NT2/D1 (cell line): ENCODE measurements at regions not wholly inside any gene's neighbourhood (a gene's known extent, or its start where the extent isn't known, plus 50 kb on each side); places are given as distances from the start of the nearest gene placed in this dataset.
"Not testable (repeated sequence)": the region's sequence is repeated elsewhere in the genome, so short reads cannot be mapped to it uniquely, and the experiment has no call there.

Experiments
- DNase-seq: peaks from one replicate; pipeline ENCODE4 v3.0.0-alpha.2; 2011; ENCODE audit warnings: low read depth, low spot score
- H3K27me3 ChIP-seq: 2 replicates; pipeline ENCODE4 v1.6.0; 2011; ENCODE audit warnings: mild to moderate bottlenecking; ENCODE audit not compliant: insufficient read length, insufficient read depth
- H3K36me3 ChIP-seq: 2 replicates; pipeline ENCODE4 v1.6.1; 2011; ENCODE audit warnings: mild to moderate bottlenecking, low read length, mixed read lengths; ENCODE audit not compliant: insufficient read depth, insufficient read length
- H3K4me1 ChIP-seq: 2 replicates; pipeline ENCODE4 v1.5.1; 2011; ENCODE audit not compliant: insufficient read depth, insufficient read length
- H3K4me3 ChIP-seq: 2 replicates; pipeline ENCODE4 v1.5.1; 2011; ENCODE audit warnings: low read depth; ENCODE audit not compliant: insufficient read length
- H3K9ac ChIP-seq: 2 replicates; pipeline ENCODE4 v1.6.0; 2011; ENCODE audit warnings: low read depth; ENCODE audit not compliant: insufficient read length
- H3K9me3 ChIP-seq: 2 replicates; pipeline ENCODE4 v1.5.1; 2011; ENCODE audit warnings: mild to moderate bottlenecking, low read length; ENCODE audit not compliant: insufficient read depth
- SUZ12 ChIP-seq: IDR thresholded peaks from 2 replicates; pipeline ENCODE4 v1.6.1; 2011; ENCODE audit not compliant: insufficient read length, insufficient read depth; ENCODE audit errors: extremely low read depth
- YY1 ChIP-seq: IDR thresholded peaks from 2 replicates; pipeline ENCODE4 v1.6.1; 2011; ENCODE audit not compliant: insufficient read length, insufficient read depth
- ZNF274 ChIP-seq: IDR thresholded peaks from 2 replicates; pipeline ENCODE4 v1.6.1; 2011; ENCODE audit warnings: mild to moderate bottlenecking, low read depth, low read length

DNA sequence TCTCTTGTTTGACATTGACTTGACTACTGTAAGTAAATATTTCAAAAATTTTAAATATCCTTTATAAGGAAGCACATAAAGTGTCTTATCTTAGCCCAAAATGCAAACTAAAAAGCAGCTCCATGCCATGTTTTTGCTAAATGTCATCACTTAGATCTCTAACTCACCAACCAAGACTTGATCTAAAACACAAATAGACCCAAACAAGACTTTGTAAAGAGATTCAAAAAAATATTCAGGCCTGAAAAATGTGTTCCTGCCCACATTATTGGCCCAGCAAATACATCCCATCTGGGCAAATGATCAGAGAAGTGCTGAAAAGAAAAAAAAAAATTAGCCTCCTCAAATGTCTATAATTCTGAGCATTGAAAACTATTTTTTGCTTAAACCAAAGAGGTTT lies 187.6 kb downstream of the MREG start:
- DNase-seq = no peak
- H3K27me3 ChIP-seq = no peaks in the 10 kb centered on the region
- H3K36me3 ChIP-seq = no peaks in the 10 kb centered on the region
- no peak overlapping the region for H3K4me3 ChIP-seq
- peaks cover 7% of the 10 kb centered on the region; the same call in 1 of the 2 replicates for H3K9me3 ChIP-seq
- H3K9ac ChIP-seq = no peak overlapping the region
- TF ChIP-seq ZNF274 (no peak), YY1 (no peak), SUZ12 (no peak)
- H3K4me1 ChIP-seq = no peaks in the 10 kb centered on the region

DNA sequence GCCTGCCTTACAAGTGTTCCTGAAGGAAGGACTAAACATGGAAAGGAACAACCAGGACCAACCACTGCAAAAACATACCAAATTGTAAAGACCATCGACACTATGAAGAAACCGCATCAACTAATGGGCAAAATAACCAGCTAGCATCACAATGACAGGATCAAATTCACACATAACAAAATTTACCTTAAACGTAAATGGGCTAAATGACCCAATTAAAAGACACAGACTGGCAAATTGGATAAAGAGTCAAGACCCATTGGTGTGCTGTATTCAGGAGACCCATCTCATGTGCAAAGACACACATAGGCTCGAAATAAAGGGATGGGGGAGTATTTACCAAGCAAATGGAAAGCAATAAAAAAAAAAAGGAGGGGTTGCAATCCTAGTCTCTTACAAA lies 192.1 kb downstream of the MREG start:
- H3K9ac ChIP-seq, H3K4me1 ChIP-seq, H3K9me3 ChIP-seq, H3K4me3 ChIP-seq, H3K27me3 ChIP-seq, DNase-seq, H3K36me3 ChIP-seq: not testable (repeated sequence)

DNA sequence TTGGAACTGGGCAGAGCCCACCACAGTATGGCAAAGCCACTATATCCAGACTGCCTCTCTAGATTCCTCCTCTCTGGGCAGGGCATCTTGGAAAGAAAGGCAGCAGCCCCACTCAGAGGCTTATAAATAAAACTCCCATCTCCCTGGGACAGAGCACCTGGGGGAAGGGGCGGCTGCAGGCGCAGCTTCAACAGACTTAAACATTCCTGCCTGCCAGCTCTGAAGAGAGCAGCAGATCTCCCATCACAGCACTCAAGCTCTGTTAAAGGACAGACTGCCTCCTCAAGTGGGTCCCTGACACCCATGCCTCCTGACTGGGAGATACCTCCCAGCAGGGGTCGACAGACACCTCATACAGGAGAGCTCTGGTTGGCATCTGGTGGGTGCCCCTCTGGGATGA lies 193.6 kb downstream of the MREG start:
- not testable (repeated sequence) for H3K27me3 ChIP-seq, H3K36me3 ChIP-seq, DNase-seq, H3K9ac ChIP-seq, H3K4me1 ChIP-seq, H3K4me3 ChIP-seq, H3K9me3 ChIP-seq

DNA sequence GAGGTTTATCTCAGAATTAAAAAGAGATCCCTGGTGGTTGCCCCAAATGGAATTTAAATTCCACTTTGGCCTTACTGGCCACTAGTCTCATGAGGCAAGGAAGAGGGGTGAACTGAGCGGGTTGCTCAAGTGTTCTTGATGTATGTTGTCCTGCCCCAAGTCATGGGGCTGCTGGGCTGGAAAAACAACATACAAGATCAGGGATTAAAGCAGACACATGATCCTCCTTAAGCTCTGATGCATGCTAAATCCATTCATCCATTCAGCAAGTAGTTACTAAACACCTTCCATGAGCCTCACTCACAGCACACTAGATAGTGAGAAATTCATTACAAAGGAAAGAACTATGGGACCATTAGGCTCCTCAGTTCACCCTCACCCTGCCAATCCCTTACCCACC lies 196.3 kb downstream of the MREG start:
- TF ChIP-seq YY1 (no peak), ZNF274 (no peak), SUZ12 (no peak)
- no peak overlapping the region for H3K4me3 ChIP-seq
- no peak overlapping the region for H3K9ac ChIP-seq
- H3K36me3 ChIP-seq = no peaks in the 10 kb centered on the region
- DNase-seq = no peak
- no peaks in the 10 kb centered on the region for H3K27me3 ChIP-seq
- H3K9me3 ChIP-seq = peaks cover 4% of the 10 kb centered on the region
- no peaks in the 10 kb centered on the region for H3K4me1 ChIP-seq

DNA sequence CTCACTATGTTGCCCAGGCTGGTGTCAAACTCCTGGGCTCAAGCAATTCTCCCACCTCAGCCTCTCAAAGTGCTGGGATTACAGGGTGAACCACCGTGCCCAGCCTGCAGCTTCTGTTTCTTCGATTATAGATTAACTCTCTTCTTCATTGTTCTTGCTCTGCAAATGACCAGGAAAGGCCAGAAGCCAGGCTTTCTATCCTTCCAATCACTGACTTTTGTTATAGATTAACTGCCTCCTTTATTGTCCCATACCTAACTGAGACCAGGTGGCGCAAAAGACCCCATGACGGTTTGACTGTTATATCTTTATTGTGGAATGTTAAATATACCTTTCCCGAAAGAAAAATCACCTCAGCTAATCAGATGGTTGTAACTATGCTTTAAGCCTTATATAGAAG lies 196.9 kb downstream of the MREG start:
- TF ChIP-seq SUZ12 (no peak), YY1 (no peak), ZNF274 (no peak)
- H3K27me3 ChIP-seq = no peaks in the 10 kb centered on the region
- H3K4me3 ChIP-seq = no peak overlapping the region
- no peaks in the 10 kb centered on the region for H3K36me3 ChIP-seq
- peaks cover 4% of the 10 kb centered on the region for H3K9me3 ChIP-seq
- H3K4me1 ChIP-seq = no peaks in the 10 kb centered on the region
- no peak for DNase-seq
- no peak overlapping the region for H3K9ac ChIP-seq

DNA sequence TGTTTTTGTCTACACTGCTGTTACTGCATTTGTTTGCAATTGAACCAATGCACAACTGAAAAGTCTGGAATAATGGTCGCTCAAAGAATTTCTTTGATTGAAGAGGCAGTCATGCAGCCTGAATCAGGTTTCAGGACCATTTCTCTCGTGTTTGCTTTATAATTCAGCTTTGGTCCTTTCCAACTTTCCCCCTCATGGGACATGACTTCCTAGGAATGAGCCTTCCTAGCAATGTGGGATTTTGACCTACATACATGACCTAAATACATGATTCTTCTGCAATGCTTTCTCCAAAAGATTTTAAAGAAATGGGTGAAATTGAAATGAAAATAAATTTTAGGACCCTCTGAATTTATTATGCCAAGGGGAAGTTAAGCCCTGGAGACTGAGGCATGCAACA lies 197.4 kb downstream of the MREG start:
- Histone ChIP-seq H3K27me3 (no peaks in the 10 kb centered on the region), H3K9ac (no peak overlapping the region), H3K4me3 (no peak overlapping the region), H3K4me1 (no peaks in the 10 kb centered on the region), H3K36me3 (no peaks in the 10 kb centered on the region), H3K9me3 (peaks cover 4% of the 10 kb centered on the region)
- TF ChIP-seq SUZ12 = no peak
- no peak for TF ChIP-seq ZNF274
- no peak for TF ChIP-seq YY1
- DNase-seq = no peak

DNA sequence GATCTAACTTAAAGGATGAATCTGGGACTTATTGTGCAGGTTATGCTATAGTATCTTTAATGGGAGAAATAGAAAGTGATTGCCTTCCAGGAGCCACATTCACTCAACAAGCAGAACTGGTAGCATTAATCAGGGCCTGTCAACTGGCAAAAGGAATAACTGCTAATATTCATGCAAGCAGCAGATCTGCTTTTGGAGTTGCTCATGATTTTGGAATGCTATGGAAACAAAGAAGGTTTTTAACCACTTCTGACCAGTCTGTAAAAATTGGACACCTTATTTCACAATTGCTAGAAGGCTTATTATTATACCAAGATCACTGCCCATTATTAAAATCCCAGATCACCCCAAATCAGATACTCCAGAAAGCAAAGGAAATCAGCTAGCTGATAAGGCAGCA lies 200.4 kb downstream of the MREG start:
- Histone ChIP-seq H3K4me3 (no peak overlapping the region), H3K27me3 (no peaks in the 10 kb centered on the region), H3K4me1 (no peaks in the 10 kb centered on the region)

DNA sequence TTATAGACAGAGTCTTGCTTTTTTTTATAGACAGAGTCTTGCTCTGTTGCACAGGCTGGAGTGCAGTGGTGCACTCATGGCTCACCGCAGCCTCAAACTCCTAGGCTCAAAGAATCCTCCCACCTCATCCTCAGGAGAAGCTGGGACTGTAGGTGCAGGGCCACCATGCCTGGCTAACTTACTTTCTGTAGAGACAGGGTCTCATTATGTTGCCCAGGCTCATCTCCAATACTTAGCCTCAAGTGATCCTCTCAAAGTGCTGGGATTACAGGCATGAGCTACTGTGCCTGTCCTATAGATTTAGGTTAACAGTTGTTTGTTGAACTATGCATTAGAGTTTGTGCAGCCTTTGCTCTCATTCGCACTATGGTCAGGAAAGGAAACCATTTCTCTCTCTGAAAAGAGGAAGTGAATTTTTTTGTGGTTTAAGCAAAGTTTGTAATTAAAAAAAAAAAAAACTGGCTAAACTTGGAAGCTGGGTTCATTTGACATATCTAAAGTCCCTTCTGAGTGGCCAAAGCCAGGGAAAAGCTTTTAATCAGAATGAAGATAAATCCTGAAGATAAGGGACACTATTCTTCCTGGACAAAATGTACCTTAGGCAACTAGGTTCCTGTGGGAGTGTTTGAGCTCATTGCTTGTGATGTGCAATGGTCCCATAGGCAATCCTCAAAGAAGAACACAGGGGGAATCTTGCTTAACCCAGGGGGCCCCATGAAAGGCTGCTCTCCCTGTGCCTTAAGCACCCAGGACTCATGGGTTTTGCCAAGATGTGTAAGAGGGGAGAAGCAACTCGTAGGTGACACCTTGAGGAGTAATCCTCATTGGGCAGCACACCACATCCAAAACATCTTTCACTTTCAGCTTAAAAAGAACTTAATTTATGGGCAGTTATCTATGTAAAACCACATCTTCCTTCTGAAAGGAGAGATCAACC lies 201.7 kb downstream of the MREG start:
- Histone ChIP-seq H3K27me3 (no peaks in the 10 kb centered on the region), H3K9me3 (no peaks in the 10 kb centered on the region), H3K4me1 (no peaks in the 10 kb centered on the region), H3K4me3 (no peak overlapping the region), H3K9ac (no peak overlapping the region), H3K36me3 (no peaks in the 10 kb centered on the region)
- TF ChIP-seq SUZ12 (no peak), ZNF274 (no peak), YY1 (no peak)
- DNase-seq = no peak

More for the DNA sequence above, 200.4 kb downstream of the MREG start:
- Histone ChIP-seq H3K9ac (no peak overlapping the region), H3K9me3 (no peaks in the 10 kb centered on the region), H3K36me3 (no peaks in the 10 kb centered on the region)
- TF ChIP-seq YY1 (no peak), SUZ12 (no peak), ZNF274 (no peak)
- DNase-seq = no peak
